ENCODE measurements at regions not wholly inside any gene's neighbourhood (a gene's known extent, or its start where the extent isn't known, plus 50 kb on each side); places are given as distances from the start of the nearest gene placed in this dataset.

- Mint-ChIP-seq H3K36me3 (peaks cover 0 to 2% of the 10 kb centered on the region in 2 donors), H3K27me3 (ENCODE audit: low read depth in 3 of 3) (peaks cover 49 to 71% (median 55%) of the 10 kb centered on the region in 3 donors), H3K9me3 (peaks cover 0 to 4% (median 0%) of the 10 kb centered on the region in 7 donors), H3K4me1 (peaks cover 27% of the 10 kb centered on the region), H3K4me3 (peak overlapping the region in 1 of 2 donors; percentile 90), H3K27ac (peak overlapping the region in 2 of 7 donors; percentile 4 to 67)
- Histone ChIP-seq H3K27me3 (ENCODE audit: control insufficient read depth in 2 of 2, insufficient read depth in 2 of 2, low read length in 2 of 2) (peaks cover 0 to 40% of the 10 kb centered on the region in 2 donors), H3K79me2 (ENCODE audit: insufficient read depth, low read length) (no peaks in the 10 kb centered on the region), H3K27ac (ENCODE audit: low read depth in 1 of 2, low read length in 2 of 2) (no peak overlapping the region), H4K20me1 (ENCODE audit: insufficient read depth, low read length) (no peaks in the 10 kb centered on the region), H3K4me2 (replicated peaks; ENCODE audit: extremely low read depth, low read length, poor library complexity, severe bottlenecking) (no peak overlapping the region), H3K4me1 (ENCODE audit: control insufficient read depth in 1 of 2, insufficient read depth in 2 of 2, low read length in 2 of 2) (peaks cover 12% of the 10 kb centered on the region in 2 donors), H3K9me3 (replicated peaks in 1 of 2; ENCODE audit: control insufficient read depth in 1 of 2, insufficient read depth in 1 of 2, low read length in 2 of 2) (no peaks in the 10 kb centered on the region), H3K4me3 (replicated peaks in 1 of 3; ENCODE audit: low read depth in 2 of 3, low read length in 3 of 3) (peak overlapping the region in 1 of 3 experiments; percentile 60), H3K9ac (ENCODE audit: insufficient read depth, low read length, poor library complexity, severe bottlenecking) (no peak overlapping the region), H3K36me3 (replicated peaks in 1 of 2; ENCODE audit: control insufficient read depth in 1 of 2, insufficient read depth in 2 of 2, low read length in 2 of 2) (no peaks in the 10 kb centered on the region), H2AFZ (ENCODE audit: insufficient read depth, low read depth, low read length, poor library complexity, severe bottlenecking) (peak overlapping the region; percentile 65)
- 74% methylated on average over 8 of the region's 11 CpGs for WGBS (ENCODE audit: insufficient coverage)
- no peak for TF ChIP-seq CTCF (IDR thresholded peaks at IDR 0.05)
- intact Hi-C loops (cut with micrococcal nuclease), result no loop called here
- DNase-seq, result no peak
These were observed 139.5 kb downstream of the DLL1 start for GRCh38 chr6:170151321-170151771.

GRCh38 chr6:170150590-170150945 is 140.3 kb downstream of the DLL1 start:
- TF ChIP-seq CTCF (IDR thresholded peaks at IDR 0.05), result no peak
- Histone ChIP-seq H3K4me1 (ENCODE audit: control insufficient read depth in 1 of 2, insufficient read depth in 2 of 2, low read length in 2 of 2) (peaks cover 12% of the 10 kb centered on the region in 2 donors), H3K4me2 (replicated peaks; ENCODE audit: extremely low read depth, low read length, poor library complexity, severe bottlenecking) (no peak overlapping the region), H3K79me2 (ENCODE audit: insufficient read depth, low read length) (no peaks in the 10 kb centered on the region), H3K9ac (ENCODE audit: insufficient read depth, low read length, poor library complexity, severe bottlenecking) (no peak overlapping the region), H3K27ac (ENCODE audit: low read depth in 1 of 2, low read length in 2 of 2) (no peak overlapping the region), H3K9me3 (replicated peaks in 1 of 2; ENCODE audit: control insufficient read depth in 1 of 2, insufficient read depth in 1 of 2, low read length in 2 of 2) (peaks cover 0 to 3% of the 10 kb centered on the region in 2 donors), H3K36me3 (replicated peaks in 1 of 2; ENCODE audit: control insufficient read depth in 1 of 2, insufficient read depth in 2 of 2, low read length in 2 of 2) (no peaks in the 10 kb centered on the region), H2AFZ (ENCODE audit: insufficient read depth, low read depth, low read length, poor library complexity, severe bottlenecking) (no peak overlapping the region), H3K4me3 (replicated peaks in 1 of 3; ENCODE audit: low read depth in 2 of 3, low read length in 3 of 3) (no peak overlapping the region), H4K20me1 (ENCODE audit: insufficient read depth, low read length) (no peaks in the 10 kb centered on the region), H3K27me3 (ENCODE audit: control insufficient read depth in 2 of 2, insufficient read depth in 2 of 2, low read length in 2 of 2) (peaks cover 0 to 40% of the 10 kb centered on the region in 2 donors)
- peaks cover 49 to 71% (median 55%) of the 10 kb centered on the region in 3 donors for H3K27me3 Mint-ChIP-seq (ENCODE audit: low read depth in 3 of 3)
- H3K9me3 Mint-ChIP-seq, result peaks cover under 1 to 5% (median 2%) of the 10 kb centered on the region in 7 donors
- no peak overlapping the region for H3K4me3 Mint-ChIP-seq
- 91% methylated on average over 3 of the region's 7 CpGs for WGBS (ENCODE audit: insufficient coverage)
- peaks cover 0 to 2% of the 10 kb centered on the region in 2 donors for H3K36me3 Mint-ChIP-seq
- DNase-seq, result no peak
- peaks cover 27% of the 10 kb centered on the region for H3K4me1 Mint-ChIP-seq
- no peak overlapping the region for H3K27ac Mint-ChIP-seq
- intact Hi-C loops (cut with micrococcal nuclease), result no loop called here

Data from CD14-positive monocyte (primary cell).